Epithelial cell of proximal tubule (primary cell): ENCODE measurements at regions not wholly inside any gene's neighbourhood (a gene's known extent, or its start where the extent isn't known, plus 50 kb on each side); places are given as distances from the start of the nearest gene placed in this dataset.
"Not testable (repeated sequence)": the region's sequence is repeated elsewhere in the genome, so short reads cannot be mapped to it uniquely, and the experiment has no call there.

ENCODE experiments used
- DNase-seq: peaks from one replicate; pipeline ENCODE4 v3.0.0-alpha.2; 2011; ENCODE audit warnings: low read depth
- H3K4me3 ChIP-seq: 2 replicates; pipeline ENCODE4 v1.5.1; 2011; ENCODE audit warnings: low read depth, mild to moderate bottlenecking, low read length
- TF ChIP-seq, protein P1 (sequence below): conservative IDR thresholded peaks from 2 replicates; pipeline ENCODE4 v1.5.1; 2012; ENCODE audit warnings: low read depth, mild to moderate bottlenecking, low read length

DNA sequence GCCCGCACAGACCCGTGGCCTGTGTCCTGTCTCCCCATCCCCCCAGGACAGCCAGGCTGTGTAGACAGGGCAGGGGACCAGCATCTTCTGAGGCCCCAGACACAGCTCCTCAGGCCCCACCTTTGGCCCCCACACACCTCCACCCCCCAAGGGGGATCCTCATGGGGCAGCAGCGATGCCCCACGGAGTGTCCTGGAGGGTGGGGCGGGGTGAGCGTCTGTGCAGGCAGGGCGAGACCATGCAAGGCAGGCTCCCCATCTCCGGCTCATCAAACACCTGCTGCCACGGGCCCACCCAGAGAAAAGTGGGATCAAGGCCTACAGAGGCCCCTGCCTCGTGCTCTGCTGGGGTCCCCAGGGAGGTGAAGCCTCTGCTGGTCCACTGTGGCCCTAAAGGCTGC is 118.7 kb upstream of the FOXD4L5 start:
- no peak for DNase-seq
- H3K4me3 ChIP-seq, result no peak overlapping the region
- TF ChIP-seq, protein P1, sequence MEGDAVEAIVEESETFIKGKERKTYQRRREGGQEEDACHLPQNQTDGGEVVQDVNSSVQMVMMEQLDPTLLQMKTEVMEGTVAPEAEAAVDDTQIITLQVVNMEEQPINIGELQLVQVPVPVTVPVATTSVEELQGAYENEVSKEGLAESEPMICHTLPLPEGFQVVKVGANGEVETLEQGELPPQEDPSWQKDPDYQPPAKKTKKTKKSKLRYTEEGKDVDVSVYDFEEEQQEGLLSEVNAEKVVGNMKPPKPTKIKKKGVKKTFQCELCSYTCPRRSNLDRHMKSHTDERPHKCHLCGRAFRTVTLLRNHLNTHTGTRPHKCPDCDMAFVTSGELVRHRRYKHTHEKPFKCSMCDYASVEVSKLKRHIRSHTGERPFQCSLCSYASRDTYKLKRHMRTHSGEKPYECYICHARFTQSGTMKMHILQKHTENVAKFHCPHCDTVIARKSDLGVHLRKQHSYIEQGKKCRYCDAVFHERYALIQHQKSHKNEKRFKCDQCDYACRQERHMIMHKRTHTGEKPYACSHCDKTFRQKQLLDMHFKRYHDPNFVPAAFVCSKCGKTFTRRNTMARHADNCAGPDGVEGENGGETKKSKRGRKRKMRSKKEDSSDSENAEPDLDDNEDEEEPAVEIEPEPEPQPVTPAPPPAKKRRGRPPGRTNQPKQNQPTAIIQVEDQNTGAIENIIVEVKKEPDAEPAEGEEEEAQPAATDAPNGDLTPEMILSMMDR, result no peak

DNA sequence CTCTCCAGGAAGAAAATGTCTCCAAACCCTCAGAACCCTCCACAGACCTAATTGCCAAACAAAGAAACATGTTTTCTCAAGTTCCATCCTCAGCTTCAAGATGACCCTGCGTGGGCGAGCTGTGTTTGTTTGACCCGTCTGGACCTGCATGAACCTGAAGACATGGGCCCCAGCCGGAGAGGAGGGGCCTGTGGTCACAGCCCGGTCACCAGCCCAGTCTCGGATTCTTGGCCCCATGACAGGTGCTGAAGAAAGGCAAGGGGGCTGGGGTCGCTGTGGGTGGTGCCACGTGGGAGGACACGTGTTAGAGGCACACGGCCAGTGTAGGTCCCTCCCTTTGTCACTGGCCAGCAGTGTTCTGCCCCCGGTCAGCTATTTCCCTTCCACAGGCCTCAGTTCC is 118.1 kb upstream of the FOXD4L5 start:
- H3K4me3 ChIP-seq, DNase-seq: not testable (repeated sequence)

DNA sequence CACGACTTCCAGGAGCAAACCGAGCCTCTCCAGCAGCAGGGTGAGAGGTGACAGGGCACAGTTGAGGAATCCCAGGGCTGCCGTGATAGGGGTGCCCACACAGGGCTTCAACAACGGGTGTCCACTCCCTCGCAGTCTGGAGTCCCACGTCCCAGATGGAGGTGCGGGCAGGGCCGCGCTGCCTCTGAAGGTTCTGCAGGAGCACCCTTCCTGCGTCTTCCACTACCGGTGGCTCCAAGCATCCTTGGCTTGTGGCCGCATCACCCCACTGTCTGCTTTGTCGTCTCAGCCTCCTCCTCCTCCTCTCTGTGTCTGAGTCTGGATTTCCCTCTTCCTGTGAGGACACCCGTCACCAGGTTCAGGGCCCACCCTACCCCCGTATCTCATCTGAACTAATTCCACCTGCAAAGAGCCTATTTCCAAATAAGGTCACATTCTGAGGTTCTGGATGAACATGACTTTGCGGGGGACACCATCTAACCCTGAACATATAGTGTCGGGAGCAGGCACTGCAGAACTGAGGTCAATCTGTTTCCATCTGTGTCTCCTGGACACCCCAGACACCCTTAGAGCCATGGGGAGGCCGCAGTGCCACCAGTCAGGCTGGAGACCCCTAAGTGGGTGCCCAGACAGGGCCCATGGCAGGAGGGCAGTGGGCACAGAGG is 117.3 kb upstream of the FOXD4L5 start:
- not testable (repeated sequence) for DNase-seq

DNA sequence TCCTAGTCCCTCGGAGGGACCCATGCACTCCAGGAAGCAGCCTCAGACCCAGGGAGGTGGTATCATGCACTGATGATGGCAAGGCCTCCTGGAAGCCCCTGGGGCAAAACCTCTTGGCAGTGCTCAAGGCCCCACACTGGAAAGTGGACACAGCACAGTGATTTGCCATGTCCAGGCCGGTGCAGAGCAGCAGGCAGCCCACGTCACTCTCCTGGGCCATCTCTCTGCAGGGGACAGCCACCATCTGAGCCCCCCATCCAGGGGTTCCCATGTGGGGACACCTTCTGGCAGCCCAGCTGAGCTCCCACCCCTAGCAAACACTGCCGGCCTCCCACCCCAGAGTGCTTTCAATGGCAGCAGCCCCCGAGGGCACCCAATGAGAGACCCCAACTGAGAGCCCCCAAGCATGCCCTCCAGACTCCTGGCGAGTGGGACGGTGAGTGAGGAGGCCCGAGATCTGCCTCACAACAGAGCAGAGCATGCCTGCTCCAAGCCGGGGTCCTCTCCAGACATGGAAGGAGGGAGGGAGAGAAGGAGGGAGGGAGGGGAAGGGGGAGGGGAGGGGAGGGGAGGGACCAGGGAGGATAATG is 116.5 kb upstream of the FOXD4L5 start:
- not testable (repeated sequence) for DNase-seq, H3K4me3 ChIP-seq

More for the DNA sequence above, 117.3 kb upstream of the FOXD4L5 start:
- not testable (repeated sequence) for H3K4me3 ChIP-seq

DNA sequence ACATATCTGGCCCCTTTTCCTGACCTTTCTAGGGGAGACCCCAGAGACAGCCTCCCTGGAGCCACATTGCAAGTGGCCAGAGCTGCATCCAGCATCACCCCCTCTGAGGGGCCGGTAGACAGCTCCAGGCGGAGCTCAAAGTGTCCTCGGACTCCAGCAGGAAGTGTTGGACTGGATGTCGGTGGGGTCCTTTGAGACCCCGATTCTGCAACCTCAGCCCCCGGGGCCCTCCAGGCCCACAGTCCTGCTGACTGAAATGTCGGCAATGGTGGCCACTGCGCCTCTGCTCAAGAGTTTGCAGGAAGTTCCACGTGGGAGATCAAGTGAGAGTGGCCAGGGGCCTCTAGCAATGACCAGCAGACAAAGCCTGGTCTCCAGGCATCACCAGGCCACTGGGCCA is 115.9 kb upstream of the FOXD4L5 start:
- no peak for DNase-seq
- TF ChIP-seq, protein P1, result no peak
- H3K4me3 ChIP-seq, result no peak overlapping the region

DNA sequence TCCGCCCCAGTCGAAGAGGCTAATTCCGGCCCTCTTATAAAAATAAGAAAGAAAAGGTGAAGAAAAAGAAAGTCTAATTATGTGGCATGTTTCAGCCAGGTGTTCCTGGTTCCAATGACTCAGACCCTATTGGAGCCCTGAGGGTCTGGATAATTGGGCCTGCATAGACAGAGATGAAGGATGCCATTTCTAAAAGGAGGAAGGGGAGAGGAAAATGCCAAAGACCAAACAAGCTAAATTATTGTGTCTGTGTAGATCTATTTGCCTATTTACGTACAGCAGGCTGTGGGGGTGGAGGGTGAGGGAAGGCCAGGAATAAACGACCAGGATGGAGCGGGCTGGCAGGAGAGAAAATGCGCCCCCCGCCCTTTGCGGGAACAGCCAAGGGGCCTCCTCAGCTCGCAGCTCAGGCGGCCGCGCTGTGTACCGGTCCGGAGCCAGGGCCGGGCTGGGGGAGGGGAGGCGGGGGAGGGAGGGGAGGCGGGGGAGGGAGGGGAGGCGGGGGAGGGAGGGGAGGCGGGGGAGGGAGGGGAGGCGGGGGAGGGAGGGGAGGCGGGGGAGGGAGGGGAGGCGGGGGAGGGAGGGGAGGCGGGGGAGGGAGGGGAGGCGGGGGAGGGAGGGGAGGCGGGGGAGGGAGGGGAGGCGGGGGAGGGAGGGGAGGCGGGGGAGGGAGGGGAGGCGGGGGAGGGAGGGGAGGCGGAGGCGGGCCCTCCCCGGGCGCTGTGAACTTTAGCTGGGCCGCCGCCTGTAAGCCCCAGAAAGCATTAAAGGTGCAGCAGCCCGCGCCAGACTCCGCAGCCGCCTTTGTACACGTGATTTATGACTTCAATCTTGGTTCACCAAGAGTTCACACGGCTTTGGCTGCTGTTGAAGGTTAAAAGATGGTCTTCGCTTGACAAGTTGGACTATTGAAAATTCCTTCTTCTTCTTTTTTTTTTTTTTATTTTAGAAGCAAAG is 113.0 kb upstream of the FOXD4L5 start:
- DNase-seq, H3K4me3 ChIP-seq: not testable (repeated sequence)

DNA sequence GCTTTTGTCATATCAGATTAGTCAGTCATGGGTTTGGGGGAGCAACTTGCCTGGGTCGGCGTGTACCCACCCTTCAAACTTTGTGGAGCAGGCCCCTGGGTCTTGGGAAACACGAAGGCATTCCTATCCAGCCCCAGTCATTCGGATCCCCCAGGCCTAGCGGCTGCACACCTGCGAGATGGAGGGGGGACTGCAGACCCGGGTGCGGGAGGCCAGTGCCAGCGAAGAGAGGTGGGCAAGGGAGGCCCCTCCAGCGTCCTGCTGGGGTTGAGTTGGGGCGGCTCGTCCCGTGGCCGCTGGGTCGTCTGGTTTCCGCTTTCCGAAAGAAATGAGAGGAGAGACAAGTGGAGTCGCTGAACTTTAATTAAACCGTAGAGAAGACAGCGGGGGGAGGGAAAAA is 112.2 kb upstream of the FOXD4L5 start:
- DNase-seq, result not testable (repeated sequence)

DNA sequence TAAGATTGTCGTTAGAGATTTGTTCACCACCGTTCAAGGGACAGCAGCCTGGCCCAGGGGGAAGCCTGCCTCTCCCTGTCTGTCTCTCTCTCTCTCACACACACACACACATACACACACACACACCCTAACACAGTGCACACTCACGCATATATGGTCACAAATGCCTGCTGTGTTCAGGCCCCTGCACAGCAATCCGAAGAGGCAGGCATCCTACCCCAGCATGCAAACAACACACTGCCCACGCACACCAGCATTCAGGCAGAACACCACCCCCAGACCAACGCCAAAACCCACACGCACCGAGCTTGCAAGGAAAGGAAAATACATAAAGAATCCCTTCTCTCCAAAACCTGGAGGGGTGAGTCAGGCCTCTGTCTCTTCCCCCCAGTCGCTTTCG is 111.6 kb upstream of the FOXD4L5 start:
- not testable (repeated sequence) for DNase-seq, H3K4me3 ChIP-seq

More for the DNA sequence above, 112.2 kb upstream of the FOXD4L5 start:
- not testable (repeated sequence) for H3K4me3 ChIP-seq

DNA sequence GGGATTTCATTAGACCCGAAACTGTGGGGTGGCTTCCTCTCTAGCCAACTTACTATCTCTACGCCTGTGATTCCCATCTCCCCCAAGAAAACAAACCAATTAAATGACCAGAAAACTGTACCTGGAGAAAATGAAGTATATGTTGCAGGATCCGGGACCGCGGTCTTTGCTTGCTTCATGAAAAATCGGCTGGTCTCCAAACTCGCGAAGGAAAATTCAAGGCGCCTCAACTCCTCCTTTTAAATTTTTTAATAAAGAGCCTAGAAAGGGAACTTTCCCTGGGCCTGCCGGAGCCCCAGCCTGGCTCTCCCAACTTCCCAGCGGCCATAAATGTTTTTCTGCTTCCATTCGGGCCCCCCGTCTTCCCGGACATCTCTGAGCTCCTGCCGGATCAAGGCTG is 110.8 kb upstream of the FOXD4L5 start:
- H3K4me3 ChIP-seq, DNase-seq: not testable (repeated sequence)

DNA sequence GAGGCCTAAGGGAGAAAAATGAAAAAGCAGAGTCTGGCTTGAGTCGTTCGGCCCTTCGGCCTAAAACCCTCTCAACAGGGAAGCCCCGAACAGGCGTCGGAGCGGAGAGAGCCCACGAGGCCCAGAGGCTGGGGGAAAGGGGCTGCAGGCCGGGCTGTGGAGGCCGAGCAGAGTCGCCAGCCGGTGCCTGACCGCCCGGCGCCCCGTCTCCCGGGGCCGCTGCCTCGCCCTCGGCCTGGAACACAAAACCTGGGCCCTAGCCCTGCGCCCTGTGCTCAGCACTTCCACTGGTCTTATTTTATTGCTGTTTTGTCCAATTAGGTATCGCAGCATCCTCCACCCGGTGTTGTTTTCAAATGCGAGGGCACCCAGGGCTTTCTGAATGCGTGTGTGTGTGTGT is 110.1 kb upstream of the FOXD4L5 start:
- not testable (repeated sequence) for H3K4me3 ChIP-seq, DNase-seq

DNA sequence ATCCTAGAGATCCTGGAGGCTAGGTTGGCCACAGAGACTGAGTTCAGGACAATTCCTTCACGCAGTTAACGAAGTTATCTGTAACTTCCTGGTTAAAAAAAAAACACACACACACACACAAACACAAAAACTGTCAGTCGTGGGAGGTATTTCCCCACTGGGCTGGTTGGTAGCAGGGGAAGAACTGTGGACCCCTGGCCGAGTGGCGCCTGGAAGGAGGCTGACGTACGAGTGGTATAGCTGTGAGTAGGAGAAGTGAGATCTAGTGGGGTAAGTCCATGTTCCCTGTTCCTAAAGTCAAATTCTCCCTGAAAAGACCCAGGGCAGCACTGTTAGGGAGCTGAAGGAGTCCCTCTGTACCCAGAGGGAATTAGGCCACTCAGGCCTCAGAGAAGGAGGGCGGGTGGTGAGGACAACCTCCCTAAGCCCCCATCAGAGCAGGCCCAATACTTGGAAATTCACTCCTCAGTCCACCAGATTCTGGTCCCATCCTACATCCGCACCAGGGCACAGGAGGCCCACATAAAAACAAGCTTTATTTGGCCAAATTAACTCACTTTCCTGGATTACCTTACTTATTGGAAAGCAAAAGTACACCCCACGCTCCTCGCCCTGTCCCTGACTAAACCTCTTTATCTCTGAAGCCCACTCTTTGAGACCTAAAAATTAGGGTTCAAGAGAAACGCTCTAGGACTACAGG is 108.3 kb upstream of the FOXD4L5 start:
- DNase-seq, H3K4me3 ChIP-seq: not testable (repeated sequence)

DNA sequence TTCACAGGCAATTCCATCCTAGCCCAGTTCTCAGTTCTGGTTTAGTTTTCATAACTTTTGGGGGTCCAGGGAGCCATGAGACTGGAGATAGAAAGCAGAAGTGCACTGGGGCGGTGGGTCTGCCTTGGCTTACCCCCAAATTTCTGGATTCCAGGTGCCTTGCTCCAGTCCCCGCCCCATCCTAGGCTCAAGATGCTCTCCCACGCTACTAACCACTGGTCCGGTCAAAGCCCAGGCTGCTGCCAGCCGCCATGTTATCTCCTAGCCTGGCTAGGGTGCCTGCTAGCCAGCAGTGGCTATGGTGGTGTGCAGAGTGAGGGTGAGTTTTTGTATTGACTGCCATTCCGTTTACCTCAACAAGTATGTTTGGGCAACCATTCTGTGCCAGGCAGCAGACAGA is 107.6 kb upstream of the FOXD4L5 start:
- not testable (repeated sequence) for H3K4me3 ChIP-seq, DNase-seq

DNA sequence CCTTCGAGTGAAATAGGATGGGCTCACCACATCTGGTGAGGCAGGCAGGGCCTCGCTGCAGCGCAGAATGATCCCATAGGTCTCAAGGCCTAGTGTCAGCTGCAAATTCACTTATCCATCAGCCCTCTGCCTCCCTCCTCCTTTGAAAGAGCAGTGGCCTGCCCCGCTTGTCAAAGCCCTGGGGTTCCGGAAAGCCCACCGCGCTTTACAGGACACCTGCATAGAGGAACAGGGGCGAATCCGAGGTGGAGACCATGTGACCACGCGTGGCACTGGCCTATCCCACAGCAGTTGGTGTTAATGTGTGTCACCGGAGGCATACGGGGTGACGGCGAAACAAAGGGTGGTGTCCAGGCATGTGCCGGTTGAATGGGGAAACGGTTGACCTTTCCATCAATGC is 104.7 kb upstream of the FOXD4L5 start:
- DNase-seq, H3K4me3 ChIP-seq: not testable (repeated sequence)

DNA sequence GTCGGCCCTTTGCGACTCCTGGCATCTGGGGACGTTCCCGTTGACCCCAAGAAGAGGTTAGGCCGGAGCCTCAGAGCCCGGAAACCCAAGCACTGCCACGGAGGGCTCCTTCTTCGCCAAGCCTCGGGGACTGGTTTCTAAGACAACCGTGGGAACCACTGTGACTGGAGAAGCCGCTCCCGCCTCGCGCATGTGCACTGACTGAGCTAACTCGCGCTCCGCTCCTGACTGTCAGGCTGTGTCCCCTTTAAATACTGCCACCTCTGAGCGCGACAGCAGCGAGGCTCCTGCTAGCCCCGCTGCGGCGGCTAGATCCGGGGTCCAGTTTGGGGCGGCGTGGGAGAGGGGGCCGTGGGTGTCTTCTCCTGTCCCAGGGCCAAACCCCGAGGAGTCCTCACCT is 104.2 kb upstream of the FOXD4L5 start:
- not testable (repeated sequence) for H3K4me3 ChIP-seq, DNase-seq

DNA sequence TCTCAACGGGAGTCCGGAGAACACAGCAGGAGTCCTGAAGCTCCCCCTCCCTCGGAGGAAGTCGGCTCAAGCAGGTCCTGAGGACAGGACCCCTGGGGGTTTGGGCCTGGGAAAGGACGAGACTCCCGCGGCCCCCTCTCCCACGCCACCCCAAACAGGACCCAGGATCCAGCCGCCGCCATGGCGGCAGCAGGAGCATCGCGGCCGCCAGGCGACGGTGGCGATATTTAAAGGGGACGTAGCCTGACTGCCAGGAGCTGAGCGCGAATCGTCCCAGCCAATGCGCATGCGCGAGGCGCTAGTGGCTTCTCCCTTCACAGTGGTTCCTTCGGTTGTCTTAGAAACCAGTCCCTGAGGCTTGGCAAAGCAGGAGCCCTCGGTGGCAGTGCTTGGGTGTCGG is 101.7 kb upstream of the FOXD4L5 start:
- H3K4me3 ChIP-seq, result peak overlapping the region; percentile 55
- peak; percentile 18 for DNase-seq

DNA sequence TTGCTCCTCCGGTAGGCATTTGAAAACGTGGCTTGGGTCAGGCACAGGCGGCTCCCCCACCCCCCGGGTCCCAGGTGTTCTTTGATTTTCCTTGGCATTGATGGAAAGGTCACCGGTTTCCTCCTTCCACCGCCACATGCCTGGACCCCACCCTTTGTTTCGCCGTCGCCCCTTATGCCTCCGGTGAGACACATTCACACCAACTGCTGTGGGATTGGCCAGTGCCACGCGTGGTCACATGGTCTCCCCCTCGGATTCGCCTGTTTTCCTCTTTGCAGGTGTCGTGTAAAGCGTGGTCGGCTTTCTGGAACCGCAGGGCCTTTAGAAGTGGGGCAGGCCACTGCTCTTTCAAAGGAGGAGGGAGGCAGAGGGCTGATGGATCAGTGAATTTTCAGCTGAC is 101.2 kb upstream of the FOXD4L5 start:
- not testable (repeated sequence) for H3K4me3 ChIP-seq, DNase-seq
